ENCODE measurements at regions not wholly inside any gene's neighbourhood (a gene's known extent, or its start where the extent isn't known, plus 50 kb on each side); places are given as distances from the start of the nearest gene placed in this dataset.

DNA sequence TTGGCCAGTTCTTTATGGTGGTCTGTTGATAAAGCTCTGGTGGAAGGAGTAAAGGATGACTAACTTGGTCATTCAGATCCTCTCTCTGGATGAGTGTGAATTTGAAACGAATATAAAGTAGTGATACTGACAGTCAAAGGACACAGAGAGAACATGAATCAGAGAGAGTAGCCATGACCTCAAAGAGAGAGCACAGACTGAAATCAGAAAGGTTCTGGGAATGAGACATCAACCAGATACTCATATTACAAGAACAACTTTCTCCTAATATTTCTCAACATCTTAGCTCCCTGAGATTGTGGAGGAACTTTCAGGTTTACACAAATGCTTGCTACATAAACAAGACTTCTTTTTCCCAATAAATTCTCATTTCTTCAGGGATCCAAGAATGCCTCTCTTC is 849.1 kb upstream of the CHAC2 start:
- no peak for TF ChIP-seq POLR2A (IDR thresholded peaks at IDR 0.05)
- TF ChIP-seq POLR2AphosphoS5 (IDR thresholded peaks at IDR 0.05) = no peak
- TF ChIP-seq, protein P1, sequence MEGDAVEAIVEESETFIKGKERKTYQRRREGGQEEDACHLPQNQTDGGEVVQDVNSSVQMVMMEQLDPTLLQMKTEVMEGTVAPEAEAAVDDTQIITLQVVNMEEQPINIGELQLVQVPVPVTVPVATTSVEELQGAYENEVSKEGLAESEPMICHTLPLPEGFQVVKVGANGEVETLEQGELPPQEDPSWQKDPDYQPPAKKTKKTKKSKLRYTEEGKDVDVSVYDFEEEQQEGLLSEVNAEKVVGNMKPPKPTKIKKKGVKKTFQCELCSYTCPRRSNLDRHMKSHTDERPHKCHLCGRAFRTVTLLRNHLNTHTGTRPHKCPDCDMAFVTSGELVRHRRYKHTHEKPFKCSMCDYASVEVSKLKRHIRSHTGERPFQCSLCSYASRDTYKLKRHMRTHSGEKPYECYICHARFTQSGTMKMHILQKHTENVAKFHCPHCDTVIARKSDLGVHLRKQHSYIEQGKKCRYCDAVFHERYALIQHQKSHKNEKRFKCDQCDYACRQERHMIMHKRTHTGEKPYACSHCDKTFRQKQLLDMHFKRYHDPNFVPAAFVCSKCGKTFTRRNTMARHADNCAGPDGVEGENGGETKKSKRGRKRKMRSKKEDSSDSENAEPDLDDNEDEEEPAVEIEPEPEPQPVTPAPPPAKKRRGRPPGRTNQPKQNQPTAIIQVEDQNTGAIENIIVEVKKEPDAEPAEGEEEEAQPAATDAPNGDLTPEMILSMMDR (IDR thresholded peaks at IDR 0.05) = no peak

Measured in transverse colon (tissue), 4 donors.